MCF 10A (cell line): ENCODE measurements at regions not wholly inside any gene's neighbourhood (a gene's known extent, or its start where the extent isn't known, plus 50 kb on each side); places are given as distances from the start of the nearest gene placed in this dataset.

ENCODE experiments used
- BruUV-seq: library from RNA; stranded (reverse); fragments of 400-500 nt; replicated peaks from 2 replicates; lab custom pipeline; 2021; lab: Mats Ljungman, UMichigan
- CTCF ChIA-PET: fragments of 300-600 bp; sonication (Branson Sonifier 250); formaldehyde crosslinking; extraction: SDS; loops from one replicate; lab custom pipeline; 2021; ENCODE audit warnings: antibody characterized with exemption, inconsistent platforms; lab: Yijun Ruan, JAX
- POLR2A ChIA-PET: fragments of 300-600, 350-650 bp; sonication (Branson Sonifier 250); formaldehyde crosslinking; extraction: SDS; loops from one replicate; lab custom pipeline; 2020; ENCODE audit warnings: antibody characterized with exemption, inconsistent platforms; lab: Yijun Ruan, JAX
- DNase-seq: peaks from one replicate; pipeline ENCODE4 v3.0.0-alpha.2; 2018; ENCODE audit not compliant: unreplicated experiment
- H3K27ac Mint-ChIP-seq: one replicate; pipeline ENCODE4 v1.8.0; 2022; ENCODE audit warnings: mild to moderate bottlenecking, low read depth, mixed read lengths; ENCODE audit not compliant: unreplicated experiment
- H3K27me3 Mint-ChIP-seq: one replicate; pipeline ENCODE4 v1.8.0; 2022; ENCODE audit warnings: mixed read lengths; ENCODE audit not compliant: insufficient read depth, unreplicated experiment
- H3K36me3 Mint-ChIP-seq: one replicate; pipeline ENCODE4 v1.8.0; 2022; ENCODE audit warnings: mild to moderate bottlenecking, moderate library complexity, mixed read lengths; ENCODE audit not compliant: insufficient read depth, unreplicated experiment
- H3K4me1 Mint-ChIP-seq: one replicate; pipeline ENCODE4 v1.8.0; 2022; ENCODE audit warnings: mixed read lengths; ENCODE audit not compliant: insufficient read depth, unreplicated experiment
- H3K4me3 Mint-ChIP-seq: one replicate; pipeline ENCODE4 v1.8.0; 2022; ENCODE audit warnings: mild to moderate bottlenecking, moderate library complexity, mixed read lengths; ENCODE audit not compliant: unreplicated experiment
- H3K9me3 Mint-ChIP-seq: one replicate; pipeline ENCODE4 v1.8.0; 2022; ENCODE audit warnings: mixed read lengths; ENCODE audit not compliant: unreplicated experiment
- intact Hi-C: fragments of 100-400 bp; cut with micrococcal nuclease; formaldehyde crosslinking; loops from 2 replicates; pipeline ENCODE4 v1.14.1; 2022
- TF ChIP-seq, protein P1 (sequence below): fragments of 200-600 bp; IDR thresholded peaks from one replicate; pipeline ENCODE4 v1.8.0; 2022; ENCODE audit warnings: antibody characterized with exemption, mild to moderate bottlenecking; ENCODE audit not compliant: unreplicated experiment

DNA sequence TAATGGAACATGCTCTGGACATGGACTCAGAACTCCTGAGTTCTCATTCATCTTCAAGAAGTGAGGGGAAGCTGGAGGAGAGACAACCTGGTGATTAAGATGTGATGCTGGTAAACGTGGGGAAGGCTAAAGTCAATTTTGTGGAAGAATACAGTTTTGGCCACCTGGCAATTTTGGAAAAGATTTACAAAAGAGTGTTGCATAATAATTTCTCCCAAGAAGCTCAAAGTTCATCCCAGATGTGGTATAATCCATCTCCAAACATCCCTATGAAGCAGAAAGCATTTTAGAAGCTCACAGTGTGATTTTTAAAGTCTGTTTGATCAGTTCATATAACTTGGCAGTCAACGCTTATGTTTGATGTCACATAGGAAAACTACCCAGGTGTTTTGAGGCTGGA is 208.7 kb downstream of the LMX1A start:
- H3K36me3 Mint-ChIP-seq: no peaks in the 10 kb centered on the region
- no TSS peak for BruUV-seq
- intact Hi-C loops: no loop called here

DNA sequence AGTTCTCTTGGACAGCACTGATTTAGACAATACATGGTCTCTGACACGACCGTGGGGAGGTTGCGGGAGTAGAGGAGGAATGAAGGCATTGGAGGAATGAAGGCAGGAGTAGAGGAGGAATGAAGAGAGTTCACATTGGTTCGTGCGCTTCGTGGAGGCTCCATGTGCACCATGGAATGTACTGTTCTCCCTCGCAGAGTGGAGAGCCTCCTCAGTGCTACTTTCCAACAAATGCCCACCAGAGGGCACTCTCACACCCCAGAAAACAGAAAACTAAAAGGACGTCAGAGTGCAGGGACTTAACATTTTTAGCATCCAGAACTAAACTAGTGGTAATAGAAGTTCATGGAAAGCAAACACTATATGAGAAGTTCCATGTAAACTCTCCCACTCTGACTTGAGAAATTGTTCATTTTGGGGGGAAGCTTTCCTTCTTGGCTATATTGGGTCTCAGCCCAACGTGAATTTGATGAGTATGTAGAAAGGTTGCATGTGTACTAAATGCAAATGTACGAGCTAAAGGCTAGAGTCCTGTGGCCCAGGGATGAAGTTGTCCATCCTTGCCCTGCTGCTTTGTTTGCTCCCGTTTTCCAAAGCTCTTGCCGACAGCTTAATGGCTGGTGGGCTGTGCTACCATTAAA is 211.6 kb downstream of the LMX1A start:
- DNase-seq: peak; percentile 81
- ChIA-PET POLR2A (no interaction called here), CTCF (interaction anchor here (0.5 to 14.5 kb wide), 74 partner anchors 9 to 1730 kb away, joined by 3 to 334 read pairs (median 6); no protein-coding TSS in a partner anchor)
- Mint-ChIP-seq H3K36me3 (no peaks in the 10 kb centered on the region), H3K9me3 (no peaks in the 10 kb centered on the region), H3K27me3 (peaks cover 52% of the 10 kb centered on the region), H3K27ac (no peak overlapping the region), H3K4me3 (no peak overlapping the region), H3K4me1 (peaks cover 6% of the 10 kb centered on the region)
- no TSS peak for BruUV-seq
- TF ChIP-seq, protein P1, sequence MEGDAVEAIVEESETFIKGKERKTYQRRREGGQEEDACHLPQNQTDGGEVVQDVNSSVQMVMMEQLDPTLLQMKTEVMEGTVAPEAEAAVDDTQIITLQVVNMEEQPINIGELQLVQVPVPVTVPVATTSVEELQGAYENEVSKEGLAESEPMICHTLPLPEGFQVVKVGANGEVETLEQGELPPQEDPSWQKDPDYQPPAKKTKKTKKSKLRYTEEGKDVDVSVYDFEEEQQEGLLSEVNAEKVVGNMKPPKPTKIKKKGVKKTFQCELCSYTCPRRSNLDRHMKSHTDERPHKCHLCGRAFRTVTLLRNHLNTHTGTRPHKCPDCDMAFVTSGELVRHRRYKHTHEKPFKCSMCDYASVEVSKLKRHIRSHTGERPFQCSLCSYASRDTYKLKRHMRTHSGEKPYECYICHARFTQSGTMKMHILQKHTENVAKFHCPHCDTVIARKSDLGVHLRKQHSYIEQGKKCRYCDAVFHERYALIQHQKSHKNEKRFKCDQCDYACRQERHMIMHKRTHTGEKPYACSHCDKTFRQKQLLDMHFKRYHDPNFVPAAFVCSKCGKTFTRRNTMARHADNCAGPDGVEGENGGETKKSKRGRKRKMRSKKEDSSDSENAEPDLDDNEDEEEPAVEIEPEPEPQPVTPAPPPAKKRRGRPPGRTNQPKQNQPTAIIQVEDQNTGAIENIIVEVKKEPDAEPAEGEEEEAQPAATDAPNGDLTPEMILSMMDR: peak; percentile 91
- intact Hi-C loops: loop anchor here (1.0 to 2.0 kb wide), 2 partner anchors 224 to 448 kb away; no protein-coding TSS in a partner anchor

More for the DNA sequence above, 208.7 kb downstream of the LMX1A start:
- Mint-ChIP-seq H3K27ac (no peak overlapping the region), H3K27me3 (peaks cover 44% of the 10 kb centered on the region), H3K4me1 (peaks cover 6% of the 10 kb centered on the region), H3K4me3 (no peak overlapping the region), H3K9me3 (no peaks in the 10 kb centered on the region)
- TF ChIP-seq, protein P1: no peak
- POLR2A ChIA-PET: interaction anchor here (0.8 kb wide), 1 partner anchor 148 kb away, joined by 3 read pairs; no protein-coding TSS in a partner anchor
- CTCF ChIA-PET: interaction anchor here (0.6 to 14.5 kb wide), 16 partner anchors 9 to 444 kb away, joined by 3 to 334 read pairs (median 4); no protein-coding TSS in a partner anchor
- DNase-seq: no peak

DNA sequence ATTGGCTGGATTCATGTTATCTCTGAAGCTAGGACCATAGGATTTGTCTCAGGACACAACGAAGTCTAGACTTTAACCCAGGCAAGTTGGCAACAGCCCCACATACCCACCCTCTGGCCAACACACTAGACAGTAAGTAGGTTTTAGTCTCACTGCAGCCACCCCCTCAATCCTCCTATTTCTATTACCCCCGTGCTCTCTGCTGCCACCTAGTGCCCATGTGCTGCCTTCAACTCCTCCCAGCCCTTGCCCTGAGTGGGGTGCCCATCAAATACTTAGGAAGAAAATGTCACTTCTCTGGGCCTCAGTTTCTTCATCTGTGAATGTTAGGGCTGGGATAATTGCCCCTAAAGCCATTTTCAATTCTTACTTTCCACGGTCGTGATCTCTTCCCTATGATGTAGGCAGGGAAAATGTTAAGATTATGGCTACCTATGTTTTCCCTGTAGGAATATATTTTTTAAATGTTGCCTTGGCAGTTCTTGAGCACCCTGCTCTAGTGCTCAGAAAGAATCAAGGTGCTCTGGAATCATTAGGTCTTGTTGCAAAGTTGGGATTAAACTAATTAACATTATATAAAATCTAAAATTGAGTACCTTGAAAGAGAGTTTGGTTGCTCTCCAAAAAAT is 213.0 kb downstream of the LMX1A start:
- H3K4me3 Mint-ChIP-seq: no peak overlapping the region
- no TSS peak for BruUV-seq
- H3K36me3 Mint-ChIP-seq: no peaks in the 10 kb centered on the region
- no peaks in the 10 kb centered on the region for H3K9me3 Mint-ChIP-seq
- H3K27ac Mint-ChIP-seq: no peak overlapping the region
- POLR2A ChIA-PET: interaction anchor here (1.0 kb wide), 1 partner anchor 29 kb away, joined by 3 read pairs; no protein-coding TSS in a partner anchor
- TF ChIP-seq, protein P1: peak; percentile 95
- CTCF ChIA-PET: interaction anchor here (0.6 to 14.5 kb wide), 25 partner anchors 8 to 1614 kb away, joined by 3 to 334 read pairs (median 10); no protein-coding TSS in a partner anchor
- intact Hi-C loops: loop anchor here (1.0 to 2.0 kb wide), 4 partner anchors 14 to 1733 kb away; no protein-coding TSS in a partner anchor
- H3K4me1 Mint-ChIP-seq: peaks cover 6% of the 10 kb centered on the region
- H3K27me3 Mint-ChIP-seq: peaks cover 53% of the 10 kb centered on the region
- peak; percentile 62 for DNase-seq

GRCh38 chr1:165138960-165139359 is 217.6 kb downstream of the LMX1A start:
- ChIA-PET CTCF (interaction anchor here (0.5 to 14.5 kb wide), 9 partner anchors 11 to 787 kb away, joined by 3 to 334 read pairs (median 6); no protein-coding TSS in a partner anchor), POLR2A (interaction anchor here (0.9 kb wide), 1 partner anchor 22 kb away, joined by 4 read pairs; no protein-coding TSS in a partner anchor)
- no peaks in the 10 kb centered on the region for H3K4me1 Mint-ChIP-seq
- intact Hi-C loops: no loop called here
- TF ChIP-seq, protein P1: no peak
- no TSS peak for BruUV-seq
- H3K9me3 Mint-ChIP-seq: no peaks in the 10 kb centered on the region
- no peak overlapping the region for H3K27ac Mint-ChIP-seq
- peak; percentile 46 for DNase-seq
- no peak overlapping the region for H3K4me3 Mint-ChIP-seq
- peaks cover 82% of the 10 kb centered on the region for H3K27me3 Mint-ChIP-seq
- no peaks in the 10 kb centered on the region for H3K36me3 Mint-ChIP-seq
